OCI-LY1 (cell line): ENCODE measurements at regions not wholly inside any gene's neighbourhood (a gene's known extent, or its start where the extent isn't known, plus 50 kb on each side); places are given as distances from the start of the nearest gene placed in this dataset.

Experiments used
- EZH2 ChIP-seq: fragments of 200-600 bp; sonication (generic), shearing (Covaris generic); IDR thresholded peaks from 2 replicates; pipeline ENCODE4 v1.8.0; 2017; ENCODE audit warnings: borderline replicate concordance, mixed run types, mild to moderate bottlenecking, antibody characterized with exemption, low read length, moderate library complexity, mixed read lengths
- TF ChIP-seq, protein P1 (sequence below): fragments of 200-600 bp; sonication (generic), shearing (Covaris generic); IDR thresholded peaks from 2 replicates; pipeline ENCODE4 v1.5.1; 2017; ENCODE audit warnings: mild to moderate bottlenecking, antibody characterized with exemption, low read length, moderate library complexity, mixed read lengths

GRCh38 chr13:76266561-76266960 is 619.6 kb downstream of the KCTD12 start:
- TF ChIP-seq, protein P1, sequence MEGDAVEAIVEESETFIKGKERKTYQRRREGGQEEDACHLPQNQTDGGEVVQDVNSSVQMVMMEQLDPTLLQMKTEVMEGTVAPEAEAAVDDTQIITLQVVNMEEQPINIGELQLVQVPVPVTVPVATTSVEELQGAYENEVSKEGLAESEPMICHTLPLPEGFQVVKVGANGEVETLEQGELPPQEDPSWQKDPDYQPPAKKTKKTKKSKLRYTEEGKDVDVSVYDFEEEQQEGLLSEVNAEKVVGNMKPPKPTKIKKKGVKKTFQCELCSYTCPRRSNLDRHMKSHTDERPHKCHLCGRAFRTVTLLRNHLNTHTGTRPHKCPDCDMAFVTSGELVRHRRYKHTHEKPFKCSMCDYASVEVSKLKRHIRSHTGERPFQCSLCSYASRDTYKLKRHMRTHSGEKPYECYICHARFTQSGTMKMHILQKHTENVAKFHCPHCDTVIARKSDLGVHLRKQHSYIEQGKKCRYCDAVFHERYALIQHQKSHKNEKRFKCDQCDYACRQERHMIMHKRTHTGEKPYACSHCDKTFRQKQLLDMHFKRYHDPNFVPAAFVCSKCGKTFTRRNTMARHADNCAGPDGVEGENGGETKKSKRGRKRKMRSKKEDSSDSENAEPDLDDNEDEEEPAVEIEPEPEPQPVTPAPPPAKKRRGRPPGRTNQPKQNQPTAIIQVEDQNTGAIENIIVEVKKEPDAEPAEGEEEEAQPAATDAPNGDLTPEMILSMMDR, result no peak
- TF ChIP-seq EZH2, result no peak
